HepG2 (cell line): ENCODE measurements at regions not wholly inside any gene's neighbourhood (a gene's known extent, or its start where the extent isn't known, plus 50 kb on each side); places are given as distances from the start of the nearest gene placed in this dataset.

Experiments
- ARNT ChIP-seq: fragments of 450-650 bp; IDR thresholded peaks from 2 replicates; pipeline ENCODE4 v1.6.1; 2017
- BHLHE40 ChIP-seq: IDR thresholded peaks from 2 replicates; pipeline ENCODE4 v1.6.1; 2011; ENCODE audit warnings: low read length, improper control_type of control experiment
- MEF2D ChIP-seq: sonication (generic); formaldehyde crosslinking; IDR thresholded peaks from 2 replicates; pipeline ENCODE4 v1.5.1; 2020; ENCODE audit warnings: mild to moderate bottlenecking, missing genetic modification reagents
- PHF8 ChIP-seq: sonication (generic); formaldehyde crosslinking; IDR thresholded peaks from 2 replicates; pipeline ENCODE4 v1.5.0; 2020; ENCODE audit warnings: missing genetic modification reagents
- ZBTB38 ChIP-seq: sonication (generic); formaldehyde crosslinking; IDR thresholded peaks from 2 replicates; pipeline ENCODE4 v1.5.1; 2020; ENCODE audit warnings: mild to moderate bottlenecking, missing genetic modification reagents
- TF ChIP-seq, protein P1 (sequence below): sonication (generic); formaldehyde crosslinking; IDR thresholded peaks from 2 replicates; pipeline ENCODE4 v1.8.0; 2022; ENCODE audit warnings: mild to moderate bottlenecking, missing genetic modification reagents
- TF ChIP-seq, protein P2 (sequence below): sonication (generic); formaldehyde crosslinking; IDR thresholded peaks from 2 replicates; pipeline ENCODE4 v1.8.0; 2022; ENCODE audit warnings: mild to moderate bottlenecking, missing genetic modification reagents, borderline replicate concordance
- TF ChIP-seq, protein P3 (sequence below): sonication (generic); formaldehyde crosslinking; IDR thresholded peaks from 2 replicates; pipeline ENCODE4 v1.4.0; 2020; ENCODE audit warnings: missing genetic modification reagents, borderline replicate concordance
- TF ChIP-seq, protein P4 (sequence below): sonication (generic); formaldehyde crosslinking; IDR thresholded peaks from 2 replicates; pipeline ENCODE4 v1.5.0; 2020; ENCODE audit warnings: mild to moderate bottlenecking, missing genetic modification reagents, moderate library complexity

DNA sequence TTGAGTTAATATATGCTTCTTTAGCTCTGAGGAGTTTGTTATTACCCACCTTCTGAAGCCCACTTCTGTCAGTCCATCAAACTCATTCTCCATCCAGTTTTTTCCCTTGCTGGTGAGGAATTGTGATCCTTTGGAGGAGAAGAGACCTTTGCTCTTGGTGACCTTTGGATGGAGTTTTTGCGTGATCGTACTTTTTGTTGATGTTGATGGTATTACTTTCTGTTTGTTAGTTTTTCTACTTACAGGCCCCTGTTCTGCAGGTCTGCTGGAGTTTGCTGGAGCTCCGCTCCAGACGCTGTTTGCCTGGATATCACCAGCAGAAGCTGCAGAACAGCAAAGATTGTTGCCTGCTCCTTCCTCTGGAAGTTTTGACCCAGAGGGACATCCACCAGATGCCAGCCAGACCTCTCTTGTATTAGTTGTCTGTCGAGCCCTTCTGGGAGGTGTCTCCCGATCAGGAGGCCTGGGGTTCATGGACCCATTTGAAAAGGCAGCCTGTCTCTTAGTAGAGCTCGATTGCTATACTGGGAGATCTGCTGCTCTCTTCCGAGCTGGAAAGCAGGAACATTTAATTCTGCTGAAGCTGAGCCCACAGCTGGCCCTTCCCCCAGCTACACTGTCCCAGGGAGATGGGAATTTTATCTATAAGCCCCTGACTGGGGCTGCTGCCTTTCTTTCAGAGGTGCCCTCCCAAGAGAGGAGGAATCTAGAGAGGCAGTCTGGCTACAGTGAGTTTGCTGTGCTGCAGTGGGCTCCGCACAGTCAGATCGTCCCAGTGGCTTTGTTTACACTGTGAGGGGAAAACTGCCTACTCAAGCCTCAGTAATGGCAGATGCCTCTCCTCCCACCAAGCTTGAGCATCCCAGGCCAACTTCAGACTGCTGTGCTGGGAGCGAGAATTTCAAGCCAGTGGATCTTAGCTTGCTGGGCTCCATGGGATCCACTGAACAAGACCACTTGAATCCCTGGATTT, 445.5 kb downstream of the MAN2A1 start:
- TF ChIP-seq BHLHE40 = no peak
- TF ChIP-seq, protein P1, sequence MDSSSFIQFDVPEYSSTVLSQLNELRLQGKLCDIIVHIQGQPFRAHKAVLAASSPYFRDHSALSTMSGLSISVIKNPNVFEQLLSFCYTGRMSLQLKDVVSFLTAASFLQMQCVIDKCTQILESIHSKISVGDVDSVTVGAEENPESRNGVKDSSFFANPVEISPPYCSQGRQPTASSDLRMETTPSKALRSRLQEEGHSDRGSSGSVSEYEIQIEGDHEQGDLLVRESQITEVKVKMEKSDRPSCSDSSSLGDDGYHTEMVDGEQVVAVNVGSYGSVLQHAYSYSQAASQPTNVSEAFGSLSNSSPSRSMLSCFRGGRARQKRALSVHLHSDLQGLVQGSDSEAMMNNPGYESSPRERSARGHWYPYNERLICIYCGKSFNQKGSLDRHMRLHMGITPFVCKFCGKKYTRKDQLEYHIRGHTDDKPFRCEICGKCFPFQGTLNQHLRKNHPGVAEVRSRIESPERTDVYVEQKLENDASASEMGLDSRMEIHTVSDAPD (CRISPR knock-in tag) = no peak
- TF ChIP-seq, protein P2, sequence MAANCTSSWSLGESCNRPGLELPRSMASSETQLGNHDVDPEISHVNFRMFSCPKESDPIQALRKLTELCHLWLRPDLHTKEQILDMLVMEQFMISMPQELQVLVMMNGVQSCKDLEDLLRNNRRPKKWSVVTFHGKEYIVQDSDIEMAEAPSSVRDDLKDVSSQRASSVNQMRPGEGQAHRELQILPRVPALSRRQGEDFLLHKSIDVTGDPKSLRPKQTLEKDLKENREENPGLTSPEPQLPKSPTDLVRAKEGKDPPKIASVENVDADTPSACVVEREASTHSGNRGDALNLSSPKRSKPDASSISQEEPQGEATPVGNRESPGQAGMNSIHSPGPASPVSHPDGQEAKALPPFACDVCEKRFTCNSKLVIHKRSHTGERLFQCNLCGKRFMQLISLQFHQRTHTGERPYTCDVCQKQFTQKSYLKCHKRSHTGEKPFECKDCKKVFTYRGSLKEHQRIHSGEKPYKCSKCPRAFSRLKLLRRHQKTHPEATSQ (CRISPR knock-in tag) = no peak
- no peak for TF ChIP-seq ZBTB38 (CRISPR knock-in tag)
- no peak for TF ChIP-seq ARNT
- TF ChIP-seq MEF2D (CRISPR knock-in tag) = no peak
- TF ChIP-seq, protein P3, sequence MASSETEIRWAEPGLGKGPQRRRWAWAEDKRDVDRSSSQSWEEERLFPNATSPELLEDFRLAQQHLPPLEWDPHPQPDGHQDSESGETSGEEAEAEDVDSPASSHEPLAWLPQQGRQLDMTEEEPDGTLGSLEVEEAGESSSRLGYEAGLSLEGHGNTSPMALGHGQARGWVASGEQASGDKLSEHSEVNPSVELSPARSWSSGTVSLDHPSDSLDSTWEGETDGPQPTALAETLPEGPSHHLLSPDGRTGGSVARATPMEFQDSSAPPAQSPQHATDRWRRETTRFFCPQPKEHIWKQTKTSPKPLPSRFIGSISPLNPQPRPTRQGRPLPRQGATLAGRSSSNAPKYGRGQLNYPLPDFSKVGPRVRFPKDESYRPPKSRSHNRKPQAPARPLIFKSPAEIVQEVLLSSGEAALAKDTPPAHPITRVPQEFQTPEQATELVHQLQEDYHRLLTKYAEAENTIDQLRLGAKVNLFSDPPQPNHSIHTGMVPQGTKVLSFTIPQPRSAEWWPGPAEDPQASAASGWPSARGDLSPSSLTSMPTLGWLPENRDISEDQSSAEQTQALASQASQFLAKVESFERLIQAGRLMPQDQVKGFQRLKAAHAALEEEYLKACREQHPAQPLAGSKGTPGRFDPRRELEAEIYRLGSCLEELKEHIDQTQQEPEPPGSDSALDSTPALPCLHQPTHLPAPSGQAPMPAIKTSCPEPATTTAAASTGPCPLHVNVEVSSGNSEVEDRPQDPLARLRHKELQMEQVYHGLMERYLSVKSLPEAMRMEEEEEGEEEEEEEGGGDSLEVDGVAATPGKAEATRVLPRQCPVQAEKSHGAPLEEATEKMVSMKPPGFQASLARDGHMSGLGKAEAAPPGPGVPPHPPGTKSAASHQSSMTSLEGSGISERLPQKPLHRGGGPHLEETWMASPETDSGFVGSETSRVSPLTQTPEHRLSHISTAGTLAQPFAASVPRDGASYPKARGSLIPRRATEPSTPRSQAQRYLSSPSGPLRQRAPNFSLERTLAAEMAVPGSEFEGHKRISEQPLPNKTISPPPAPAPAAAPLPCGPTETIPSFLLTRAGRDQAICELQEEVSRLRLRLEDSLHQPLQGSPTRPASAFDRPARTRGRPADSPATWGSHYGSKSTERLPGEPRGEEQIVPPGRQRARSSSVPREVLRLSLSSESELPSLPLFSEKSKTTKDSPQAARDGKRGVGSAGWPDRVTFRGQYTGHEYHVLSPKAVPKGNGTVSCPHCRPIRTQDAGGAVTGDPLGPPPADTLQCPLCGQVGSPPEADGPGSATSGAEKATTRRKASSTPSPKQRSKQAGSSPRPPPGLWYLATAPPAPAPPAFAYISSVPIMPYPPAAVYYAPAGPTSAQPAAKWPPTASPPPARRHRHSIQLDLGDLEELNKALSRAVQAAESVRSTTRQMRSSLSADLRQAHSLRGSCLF = no peak
- TF ChIP-seq, protein P4, sequence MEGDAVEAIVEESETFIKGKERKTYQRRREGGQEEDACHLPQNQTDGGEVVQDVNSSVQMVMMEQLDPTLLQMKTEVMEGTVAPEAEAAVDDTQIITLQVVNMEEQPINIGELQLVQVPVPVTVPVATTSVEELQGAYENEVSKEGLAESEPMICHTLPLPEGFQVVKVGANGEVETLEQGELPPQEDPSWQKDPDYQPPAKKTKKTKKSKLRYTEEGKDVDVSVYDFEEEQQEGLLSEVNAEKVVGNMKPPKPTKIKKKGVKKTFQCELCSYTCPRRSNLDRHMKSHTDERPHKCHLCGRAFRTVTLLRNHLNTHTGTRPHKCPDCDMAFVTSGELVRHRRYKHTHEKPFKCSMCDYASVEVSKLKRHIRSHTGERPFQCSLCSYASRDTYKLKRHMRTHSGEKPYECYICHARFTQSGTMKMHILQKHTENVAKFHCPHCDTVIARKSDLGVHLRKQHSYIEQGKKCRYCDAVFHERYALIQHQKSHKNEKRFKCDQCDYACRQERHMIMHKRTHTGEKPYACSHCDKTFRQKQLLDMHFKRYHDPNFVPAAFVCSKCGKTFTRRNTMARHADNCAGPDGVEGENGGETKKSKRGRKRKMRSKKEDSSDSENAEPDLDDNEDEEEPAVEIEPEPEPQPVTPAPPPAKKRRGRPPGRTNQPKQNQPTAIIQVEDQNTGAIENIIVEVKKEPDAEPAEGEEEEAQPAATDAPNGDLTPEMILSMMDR (CRISPR knock-in tag) = no peak
- no peak for TF ChIP-seq PHF8
